NCI-H128 (cell line): ENCODE measurements at regions not wholly inside any gene's neighbourhood (a gene's known extent, or its start where the extent isn't known, plus 50 kb on each side); places are given as distances from the start of the nearest gene placed in this dataset.
"Not testable (repeated sequence)": the region's sequence is repeated elsewhere in the genome, so short reads cannot be mapped to it uniquely, and the experiment has no call there.

Experiments used
- DNase-seq: peaks from one replicate; lab custom pipeline; 2025; ENCODE audit not compliant: unreplicated experiment; lab: John Stamatoyannopoulos, UW

DNA sequence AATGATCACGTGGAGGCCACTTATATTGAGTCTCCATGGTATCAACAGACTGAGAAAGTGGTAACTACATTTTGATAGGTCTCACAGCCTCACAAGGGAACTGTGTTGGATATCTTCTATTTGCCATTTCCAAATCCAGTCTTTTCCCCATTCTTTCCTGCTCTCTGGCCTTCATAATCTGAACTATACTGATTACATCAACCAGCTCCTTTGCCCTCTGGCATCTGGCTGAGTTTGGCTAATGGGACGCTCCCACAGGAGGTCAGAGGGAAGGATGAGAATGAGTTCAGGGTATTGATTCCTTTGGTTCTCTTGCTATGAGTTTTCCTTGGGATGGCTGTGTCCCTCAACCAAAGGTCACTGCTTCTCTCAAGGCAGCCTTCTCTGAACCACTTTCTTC is 152.6 kb downstream of the RTL9 start:
- DNase-seq, result no peak

DNA sequence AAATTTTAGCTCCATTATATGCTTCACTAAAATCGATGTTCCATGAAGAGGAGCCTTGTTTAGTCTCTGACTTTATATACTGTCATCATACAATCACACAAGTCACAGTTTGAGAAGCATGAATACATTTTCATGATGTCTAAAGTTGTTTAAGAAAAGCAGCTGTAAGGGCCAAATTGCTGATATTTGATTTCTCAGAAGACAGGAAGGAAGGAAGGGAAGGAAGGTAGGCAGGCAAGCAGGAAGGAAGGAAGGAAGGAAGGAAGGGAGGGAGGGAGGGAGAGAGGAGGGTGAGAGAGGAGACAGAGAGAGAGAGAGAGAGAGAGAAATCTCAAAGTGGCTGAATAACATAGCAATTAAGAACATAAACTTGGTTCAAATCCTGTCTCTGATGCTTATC is 153.7 kb downstream of the RTL9 start:
- no peak for DNase-seq

DNA sequence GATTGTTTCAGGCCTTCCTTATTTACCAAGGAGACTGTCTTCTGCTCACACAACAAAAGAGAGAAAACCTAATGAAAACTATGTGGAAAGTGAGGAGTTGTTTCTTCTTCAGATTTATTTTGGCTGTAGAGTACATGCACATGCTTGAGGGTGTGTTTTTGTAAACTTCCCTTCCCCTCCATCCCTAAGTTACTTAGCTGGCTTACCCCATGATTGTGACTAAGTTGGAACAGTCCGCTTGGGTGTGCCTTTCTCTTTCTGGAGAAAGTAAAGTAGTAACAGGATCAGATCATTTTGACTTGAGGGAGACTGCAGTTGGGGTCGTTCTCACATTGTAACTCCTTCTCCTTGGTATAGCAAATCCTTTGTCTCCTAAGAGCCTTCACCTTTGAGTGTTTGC is 155.9 kb downstream of the RTL9 start:
- no peak for DNase-seq

DNA sequence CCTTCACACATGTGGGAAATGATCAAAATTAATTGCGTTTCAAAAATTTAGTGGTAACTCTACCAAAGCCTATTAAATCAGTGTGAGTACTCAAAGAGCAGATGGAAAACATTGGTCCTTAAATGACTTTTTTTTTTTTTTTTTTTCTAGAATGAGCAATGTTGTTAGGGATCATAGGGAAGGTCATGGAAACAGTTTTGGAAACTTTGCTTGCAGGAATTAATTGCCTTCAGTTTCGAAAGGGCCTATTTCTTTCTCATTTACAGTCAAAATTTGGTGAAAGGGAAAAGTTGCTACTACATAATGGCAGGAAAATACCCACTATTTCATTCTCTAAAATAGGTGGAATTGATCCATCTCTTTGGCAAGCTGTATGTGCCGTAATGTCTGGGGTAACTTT is 160.9 kb downstream of the RTL9 start:
- no peak for DNase-seq

DNA sequence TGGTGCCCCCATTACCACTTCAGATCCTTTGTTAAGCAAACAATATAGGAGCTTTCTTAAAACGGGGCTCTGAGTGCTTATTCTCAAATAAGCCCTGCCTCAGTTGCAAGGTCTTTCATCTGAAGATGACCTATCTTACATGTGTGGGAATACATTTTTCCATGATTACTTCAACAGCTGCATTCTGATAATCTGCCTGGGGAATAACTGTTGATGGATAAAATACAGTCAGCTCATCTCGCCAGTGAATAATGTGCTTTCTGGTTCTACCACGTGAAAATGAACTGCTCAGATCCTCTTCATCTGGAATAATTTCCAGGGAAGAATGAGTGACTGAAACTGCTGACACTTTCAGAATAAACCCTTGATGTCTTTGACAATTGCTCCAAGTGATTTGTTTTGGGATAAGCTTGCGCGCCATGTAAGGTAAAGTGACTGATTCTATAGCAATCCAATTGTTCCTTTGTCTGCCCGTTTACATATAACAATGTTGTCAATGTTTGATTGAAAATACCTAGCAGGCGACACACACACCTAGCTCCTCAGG is 161.3 kb downstream of the RTL9 start:
- no peak for DNase-seq

DNA sequence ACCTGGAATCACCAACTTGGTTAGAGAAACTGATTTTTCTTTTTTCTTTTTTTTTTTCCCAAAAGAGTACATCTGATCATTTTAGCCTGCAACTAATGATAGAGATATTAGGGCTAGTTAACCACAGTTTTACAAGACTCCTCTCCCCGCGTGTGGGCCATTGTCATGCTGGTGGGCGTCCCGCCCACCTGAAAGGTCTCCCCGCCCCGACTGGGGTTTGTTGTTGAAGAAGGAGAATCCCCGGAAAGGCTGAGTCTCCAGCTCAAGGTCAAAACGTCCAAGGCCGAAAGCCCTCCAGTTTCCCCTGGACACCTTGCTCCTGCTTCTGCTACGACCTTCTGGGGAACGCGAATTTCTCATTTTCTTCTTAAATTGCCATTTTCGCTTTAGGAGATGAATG is 162.0 kb downstream of the RTL9 start:
- DNase-seq, result not testable (repeated sequence)

DNA sequence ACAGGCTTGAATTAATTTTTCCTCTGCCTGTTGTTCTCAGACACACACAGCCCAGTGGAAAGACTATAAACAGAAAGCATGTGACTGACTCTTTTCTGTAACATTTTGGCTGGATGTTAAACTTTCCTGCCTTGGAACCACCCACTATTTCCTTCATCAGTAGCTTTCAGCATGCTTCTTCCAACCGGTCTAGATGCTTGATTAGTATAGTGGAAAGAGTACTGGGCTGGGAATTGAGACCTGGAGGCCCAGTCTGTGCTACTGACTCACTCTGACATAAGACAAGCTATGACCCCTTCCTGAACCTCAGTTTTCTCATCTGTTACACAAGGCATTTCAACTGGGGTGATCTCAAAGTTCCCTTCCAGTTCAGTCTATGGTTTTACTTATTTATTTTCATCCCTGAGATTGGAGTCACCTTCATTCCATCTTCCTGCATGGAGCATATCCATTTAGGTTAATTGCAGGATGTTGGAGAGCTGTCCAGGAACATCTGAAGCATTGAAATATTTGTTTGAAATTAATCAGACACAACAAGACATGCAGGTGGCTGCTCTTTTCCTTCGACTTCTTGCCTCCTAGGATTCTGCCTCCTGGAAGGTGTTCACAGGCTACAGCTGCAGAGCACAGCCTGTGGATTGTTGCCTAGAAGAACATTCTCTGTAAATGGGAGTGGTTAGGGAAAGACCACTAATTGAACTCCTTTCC is 173.4 kb downstream of the RTL9 start:
- DNase-seq, result no peak

DNA sequence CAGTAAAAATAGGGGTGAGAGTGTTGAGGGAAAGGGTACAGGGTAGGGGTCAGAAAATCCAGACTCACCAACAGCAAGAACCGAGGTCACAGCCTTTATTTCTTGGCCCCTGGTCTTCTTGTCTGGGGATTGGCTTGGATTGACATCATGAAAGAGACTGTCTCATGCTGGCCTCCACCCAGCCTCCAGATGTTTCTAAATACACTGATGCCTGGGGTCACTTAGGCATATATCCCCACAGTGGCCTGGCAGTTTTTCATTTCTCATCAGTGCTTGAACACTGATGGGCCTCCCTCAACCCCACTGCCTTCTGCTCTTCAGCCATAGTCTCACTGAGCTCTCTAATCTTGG is 173.9 kb downstream of the RTL9 start:
- no peak for DNase-seq

DNA sequence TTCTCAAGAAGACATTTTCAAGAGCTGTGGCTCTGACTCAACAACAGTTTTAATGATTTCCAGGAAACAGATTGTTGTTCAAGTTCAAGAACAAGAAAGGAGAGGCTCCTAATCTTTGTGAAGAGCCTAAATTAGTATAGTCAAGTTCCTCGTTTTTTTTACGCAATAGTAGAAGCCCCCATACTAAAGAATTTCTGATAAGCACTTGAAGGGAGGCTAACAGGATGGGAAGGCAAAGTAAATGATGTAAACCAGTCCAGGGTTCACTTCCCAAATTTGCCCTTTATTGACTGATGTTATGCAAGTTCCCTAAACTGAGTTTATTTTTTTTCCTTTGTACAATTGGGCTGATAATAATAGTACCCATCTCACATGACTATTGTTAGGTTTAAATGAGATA is 178.2 kb downstream of the RTL9 start:
- DNase-seq, result no peak

DNA sequence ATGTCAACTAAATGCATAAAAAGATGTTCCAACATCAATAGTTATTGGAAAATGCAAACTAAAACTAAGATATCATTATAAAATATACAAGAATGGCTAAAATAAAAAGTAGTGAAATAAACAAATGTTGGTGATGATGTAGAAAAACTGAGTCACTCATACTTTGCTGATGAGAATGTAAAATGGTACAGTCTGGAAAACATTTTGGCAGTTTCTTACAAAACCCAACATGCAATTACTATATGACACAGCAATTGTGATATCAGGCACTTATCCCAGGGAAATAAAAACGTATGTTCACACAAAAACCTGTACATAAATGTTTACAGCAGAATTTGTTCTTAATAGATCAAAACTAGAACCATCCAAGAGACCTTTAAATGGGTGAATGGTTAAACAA is 182.6 kb downstream of the RTL9 start:
- DNase-seq, result no peak

DNA sequence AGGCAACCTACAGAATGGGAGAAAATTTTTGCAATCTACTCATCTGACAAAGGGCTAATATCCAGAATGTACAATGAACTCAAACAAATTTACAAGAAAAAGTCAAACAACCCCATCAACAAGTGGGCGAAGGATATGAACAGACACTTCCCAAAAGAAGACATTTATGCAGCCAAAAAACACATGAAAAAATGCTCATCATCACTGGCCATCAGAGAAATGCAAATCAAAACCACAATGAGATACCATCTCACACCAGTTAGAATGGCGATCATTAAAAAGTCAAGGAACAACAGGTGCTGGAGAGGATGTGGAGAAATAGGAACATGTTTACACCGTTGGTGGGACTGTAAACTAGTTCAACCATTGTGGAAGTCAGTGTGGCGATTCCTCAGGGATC is 192.2 kb downstream of the RTL9 start:
- not testable (repeated sequence) for DNase-seq

DNA sequence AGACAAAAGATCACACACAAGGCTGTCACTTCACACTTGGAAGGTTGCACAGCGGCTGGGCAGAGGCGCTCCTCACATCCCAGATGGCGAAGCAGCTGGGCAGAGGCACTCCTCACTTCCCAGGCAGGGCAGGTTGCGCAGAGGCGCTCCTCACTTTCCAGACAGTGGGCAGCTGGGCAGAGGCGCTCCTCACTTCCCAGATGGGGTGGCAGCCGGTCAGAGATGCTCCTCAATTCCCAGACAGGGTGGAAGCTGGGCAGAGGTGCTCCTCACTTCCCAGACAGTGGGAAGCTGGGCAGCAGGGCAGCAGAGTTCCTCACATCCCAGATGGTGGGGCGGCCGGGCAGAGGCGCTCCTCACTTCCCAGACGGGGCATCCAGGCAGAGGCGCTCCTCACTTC is 199.2 kb downstream of the RTL9 start:
- DNase-seq, result no peak

DNA sequence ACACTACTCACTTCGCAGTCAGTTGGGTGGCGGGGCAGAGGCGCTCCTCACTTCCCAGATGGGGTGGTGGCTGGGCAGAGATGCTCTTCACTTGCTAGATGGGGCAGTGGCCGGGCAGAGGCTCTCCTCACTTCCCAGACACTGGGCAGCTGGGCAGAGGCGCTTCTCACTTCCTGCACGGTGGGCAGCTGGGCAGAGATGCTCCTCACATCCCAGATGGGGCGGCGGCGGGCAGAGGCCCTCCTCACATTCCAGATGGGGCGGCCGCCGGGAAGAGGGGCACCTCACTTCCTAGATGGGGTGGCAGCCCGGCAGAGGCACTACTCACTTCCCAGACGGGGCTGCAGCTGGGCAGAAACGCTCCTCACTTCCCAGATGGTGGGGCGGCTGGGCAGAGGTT is 199.8 kb downstream of the RTL9 start:
- no peak for DNase-seq

DNA sequence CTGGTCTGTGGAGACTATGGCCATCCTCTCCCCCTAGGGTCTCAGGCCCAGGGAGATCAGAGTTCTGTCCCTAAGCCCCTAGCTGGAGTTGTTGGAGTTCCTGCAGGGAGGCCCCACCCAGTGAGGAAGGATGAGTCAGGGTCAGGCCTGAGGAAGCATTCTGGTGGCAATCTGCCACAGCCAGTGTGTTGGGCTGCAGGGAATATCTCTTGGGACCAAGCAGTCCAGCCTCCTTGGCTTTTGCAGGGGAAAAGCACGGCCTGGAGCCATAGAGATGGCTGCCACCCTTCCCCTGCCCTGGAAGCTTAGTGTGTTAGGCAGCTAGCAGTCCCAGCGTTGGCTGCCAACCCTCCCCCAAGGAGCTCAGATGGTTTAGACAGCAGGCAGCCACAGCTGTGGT is 202.4 kb downstream of the RTL9 start:
- DNase-seq, result no peak

DNA sequence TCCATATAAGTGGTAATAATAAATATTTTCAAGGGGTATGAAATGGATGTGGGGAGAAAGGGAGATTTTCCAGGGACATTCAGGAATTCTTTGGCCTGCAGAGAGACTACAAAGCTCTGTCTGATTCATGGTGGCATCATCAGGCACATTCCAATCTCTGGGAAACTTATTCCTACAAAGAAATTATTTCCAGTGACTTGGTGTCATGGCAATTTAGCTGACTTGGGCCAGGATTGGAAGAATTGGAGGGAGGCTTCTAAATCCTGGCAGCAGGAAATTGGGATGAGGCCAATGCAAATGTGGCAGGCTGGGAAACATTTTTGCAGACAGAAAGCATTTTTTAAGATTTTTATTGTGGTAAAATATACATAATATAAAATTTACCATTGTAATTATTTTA is 204.6 kb downstream of the RTL9 start:
- no peak for DNase-seq

DNA sequence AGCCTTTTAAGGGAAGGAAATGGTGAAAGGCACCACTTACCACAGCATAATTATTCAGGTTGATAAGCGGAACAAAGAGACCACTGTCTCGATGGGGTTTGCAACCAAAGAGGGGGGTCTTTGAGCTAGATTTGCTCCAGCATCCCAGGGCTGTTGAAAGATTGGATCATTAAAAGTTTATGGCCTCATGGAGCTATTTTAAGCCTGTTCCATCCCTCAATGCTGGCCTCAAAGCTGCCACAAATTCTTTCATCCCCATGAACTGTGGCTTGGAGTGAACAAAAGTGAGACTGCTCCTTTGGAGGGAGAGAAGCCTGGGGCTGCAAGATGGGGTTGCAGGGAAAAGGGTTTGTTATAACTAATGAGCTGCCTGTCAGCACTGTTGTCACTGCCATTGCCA is 209.8 kb downstream of the RTL9 start:
- no peak for DNase-seq

DNA sequence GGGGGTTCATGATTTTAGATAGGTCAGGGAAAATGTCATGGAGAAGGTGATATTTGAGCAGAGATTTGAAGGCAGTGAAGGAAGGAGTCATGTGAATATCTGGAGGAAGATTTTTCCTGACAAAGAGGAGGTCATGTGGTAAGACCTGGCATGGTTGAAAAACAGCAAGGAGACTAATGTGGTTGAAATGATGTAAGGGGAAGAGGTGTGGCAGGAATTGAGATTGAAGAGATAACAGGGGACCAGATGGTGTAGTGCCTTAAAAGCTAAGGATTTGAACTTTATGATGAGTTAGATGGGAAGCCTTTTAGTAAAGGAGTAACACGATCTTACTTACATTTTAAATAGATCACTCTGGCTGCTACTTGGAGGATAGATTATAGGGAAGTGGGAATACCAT is 210.9 kb downstream of the RTL9 start:
- DNase-seq, result no peak

DNA sequence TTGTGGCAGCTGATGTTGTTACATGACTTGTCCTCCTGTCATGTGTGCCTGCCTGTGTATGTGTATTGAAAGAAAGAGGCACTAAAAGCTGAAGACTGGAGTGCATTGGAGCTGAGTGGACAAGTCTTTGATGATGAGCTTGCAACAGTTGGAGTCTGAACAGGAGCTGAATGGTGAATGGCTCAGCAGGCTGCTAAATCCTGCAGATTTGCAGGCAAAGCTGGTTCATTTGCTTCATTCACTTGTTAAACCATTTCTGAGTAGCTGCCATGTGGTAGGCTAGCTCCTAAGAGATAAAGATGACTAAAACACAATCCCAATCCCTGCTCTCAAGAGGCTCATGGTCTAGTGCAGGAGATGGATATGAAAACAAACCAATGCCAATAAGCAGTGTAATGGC is 217.3 kb downstream of the CHRDL1 start:
- no peak for DNase-seq

DNA sequence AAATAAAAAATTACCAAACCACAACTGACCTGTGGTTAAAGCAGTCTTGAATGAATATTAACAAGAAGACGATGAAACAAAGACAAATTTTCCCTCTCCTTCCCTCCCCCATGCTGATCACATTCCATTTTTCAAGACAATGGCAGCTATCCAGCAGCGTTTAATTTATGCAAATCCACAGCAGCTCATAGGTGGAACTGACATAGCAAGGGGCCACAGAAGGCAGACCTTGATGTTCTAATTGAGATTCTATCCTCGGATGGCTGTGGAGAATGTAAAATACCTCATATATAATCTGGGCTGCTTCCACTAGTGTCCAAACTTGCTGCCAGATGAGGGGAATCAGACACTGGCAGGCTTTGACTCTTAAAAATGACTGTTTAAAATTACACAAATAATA is 211.5 kb downstream of the CHRDL1 start:
- DNase-seq, result no peak

DNA sequence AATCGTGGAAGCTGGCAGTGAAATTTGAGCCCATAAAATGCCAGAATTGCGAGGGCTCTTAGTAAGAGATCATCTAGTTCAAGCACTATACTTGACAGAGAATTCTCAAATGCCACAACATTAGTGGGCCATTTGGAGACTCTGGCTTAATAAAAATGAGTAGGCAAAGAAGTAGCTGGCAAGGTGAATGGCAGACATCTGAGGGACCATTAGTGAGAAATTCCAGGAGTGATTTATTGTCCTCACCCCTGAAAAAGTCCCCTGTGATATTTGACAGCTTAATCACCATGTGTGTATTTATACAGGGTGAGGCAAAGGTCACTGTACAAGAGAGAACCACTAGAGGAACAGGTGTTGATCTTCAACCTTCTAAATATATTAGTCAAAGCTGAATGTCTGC is 207.5 kb downstream of the CHRDL1 start:
- DNase-seq, result peak; percentile 4

DNA sequence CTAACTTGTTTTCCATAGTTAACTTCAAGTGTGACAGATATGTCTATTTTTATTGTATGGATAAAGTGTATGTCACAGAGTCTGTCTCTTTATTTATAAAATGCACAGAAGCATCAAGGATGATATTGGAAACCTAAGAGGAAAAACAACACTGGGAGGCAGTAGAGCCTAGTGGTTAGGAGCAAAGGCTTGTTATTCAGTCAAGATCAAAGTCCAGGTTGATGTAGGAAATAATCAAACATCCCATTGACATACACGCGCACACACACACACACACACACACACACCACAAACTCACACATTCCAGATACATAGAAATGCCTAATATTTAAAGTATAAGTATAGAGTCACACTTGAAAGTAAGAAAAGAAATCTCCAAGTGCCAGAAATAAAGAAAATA is 206.8 kb downstream of the CHRDL1 start:
- no peak for DNase-seq

DNA sequence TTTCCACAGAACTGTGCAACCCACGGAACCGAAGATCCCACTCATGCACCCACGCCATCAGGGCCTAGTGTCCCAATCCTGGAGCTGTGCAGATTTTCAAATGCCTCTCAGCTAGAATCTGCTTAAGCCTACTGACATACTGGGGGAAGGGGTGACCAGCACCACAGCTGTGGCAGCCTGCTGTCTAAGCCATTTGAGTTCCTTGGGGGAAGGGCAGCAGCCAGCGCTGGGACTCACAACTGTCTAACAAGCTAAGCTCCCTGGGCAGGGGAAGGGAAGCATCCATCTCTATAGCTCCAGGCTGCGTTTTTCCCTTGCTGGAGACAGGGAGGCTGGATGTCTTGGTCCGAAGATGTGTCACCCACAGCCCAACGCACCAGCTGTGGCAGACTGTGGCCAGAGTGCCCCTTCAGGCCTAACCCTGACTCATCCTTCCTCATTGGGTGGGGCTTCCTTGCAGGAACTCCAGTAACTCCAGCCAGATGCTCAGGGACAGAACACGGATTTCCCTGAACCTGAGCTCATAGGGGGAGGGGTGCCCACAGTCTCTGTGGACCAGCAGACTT is 194.8 kb downstream of the CHRDL1 start:
- no peak for DNase-seq

DNA sequence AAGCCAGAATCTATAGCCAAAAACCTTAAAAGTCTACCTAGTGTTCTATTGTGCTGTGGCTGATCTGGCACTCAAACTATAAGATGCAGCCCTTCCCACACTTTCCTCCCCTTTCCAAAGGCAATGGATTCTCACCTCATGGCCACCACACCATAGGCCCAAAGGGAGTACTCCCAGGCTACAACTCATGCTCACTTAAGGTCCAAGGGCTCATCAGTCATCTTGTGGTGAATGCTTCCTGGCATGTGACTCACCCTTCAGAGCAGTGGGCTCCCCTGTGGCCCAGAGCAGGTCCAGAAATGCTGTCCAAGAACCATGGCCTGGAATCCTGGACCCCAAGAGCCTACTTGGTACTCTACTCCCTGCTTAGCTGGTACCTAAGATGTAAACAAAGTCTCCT is 181.0 kb downstream of the CHRDL1 start:
- no peak for DNase-seq
